Tibial nerve (tissue), 4 donors: ENCODE measurements at regions not wholly inside any gene's neighbourhood (a gene's known extent, or its start where the extent isn't known, plus 50 kb on each side); places are given as distances from the start of the nearest gene placed in this dataset.

Experiments
- EP300 ChIP-seq, 2 donors: sonication (generic); formaldehyde crosslinking; IDR thresholded peaks; one replicate each; pipeline ENCODE4 v1.6.1; 2017; ENCODE audit warnings: antibody characterized with exemption in 2 of 2, mild to moderate bottlenecking in 1 of 2
- POLR2A ChIP-seq, 2 donors: fragments of 450-650 bp; IDR thresholded peaks; one replicate each; pipeline ENCODE4 v1.6.1; 2017; ENCODE audit warnings: antibody characterized with exemption in 2 of 2, mild to moderate bottlenecking in 2 of 2, moderate library complexity in 2 of 2
- TF ChIP-seq, protein P1 (sequence below), 5 experiments: fragments of 200-600 bp in 3 of 5; fragments of 450-650 bp in 2 of 5; sonication (generic) in 3 of 5; IDR thresholded peaks; one replicate each; pipeline ENCODE4 v1.5.1; 2016 to 2019; ENCODE audit warnings: antibody characterized with exemption in 5 of 5, mild to moderate bottlenecking in 3 of 5, moderate library complexity in 2 of 5

GRCh38 chr22:27239520-27239919 lies 562.0 kb downstream of the MN1 start:
- TF ChIP-seq POLR2A (IDR thresholded peaks at IDR 0.05) (no peak), EP300 (IDR thresholded peaks at IDR 0.05) (no peak)
- TF ChIP-seq, protein P1, sequence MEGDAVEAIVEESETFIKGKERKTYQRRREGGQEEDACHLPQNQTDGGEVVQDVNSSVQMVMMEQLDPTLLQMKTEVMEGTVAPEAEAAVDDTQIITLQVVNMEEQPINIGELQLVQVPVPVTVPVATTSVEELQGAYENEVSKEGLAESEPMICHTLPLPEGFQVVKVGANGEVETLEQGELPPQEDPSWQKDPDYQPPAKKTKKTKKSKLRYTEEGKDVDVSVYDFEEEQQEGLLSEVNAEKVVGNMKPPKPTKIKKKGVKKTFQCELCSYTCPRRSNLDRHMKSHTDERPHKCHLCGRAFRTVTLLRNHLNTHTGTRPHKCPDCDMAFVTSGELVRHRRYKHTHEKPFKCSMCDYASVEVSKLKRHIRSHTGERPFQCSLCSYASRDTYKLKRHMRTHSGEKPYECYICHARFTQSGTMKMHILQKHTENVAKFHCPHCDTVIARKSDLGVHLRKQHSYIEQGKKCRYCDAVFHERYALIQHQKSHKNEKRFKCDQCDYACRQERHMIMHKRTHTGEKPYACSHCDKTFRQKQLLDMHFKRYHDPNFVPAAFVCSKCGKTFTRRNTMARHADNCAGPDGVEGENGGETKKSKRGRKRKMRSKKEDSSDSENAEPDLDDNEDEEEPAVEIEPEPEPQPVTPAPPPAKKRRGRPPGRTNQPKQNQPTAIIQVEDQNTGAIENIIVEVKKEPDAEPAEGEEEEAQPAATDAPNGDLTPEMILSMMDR (IDR thresholded peaks at IDR 0.05), result no peak
